ENCODE measurements at regions not wholly inside any gene's neighbourhood (a gene's known extent, or its start where the extent isn't known, plus 50 kb on each side); places are given as distances from the start of the nearest gene placed in this dataset.

DNA sequence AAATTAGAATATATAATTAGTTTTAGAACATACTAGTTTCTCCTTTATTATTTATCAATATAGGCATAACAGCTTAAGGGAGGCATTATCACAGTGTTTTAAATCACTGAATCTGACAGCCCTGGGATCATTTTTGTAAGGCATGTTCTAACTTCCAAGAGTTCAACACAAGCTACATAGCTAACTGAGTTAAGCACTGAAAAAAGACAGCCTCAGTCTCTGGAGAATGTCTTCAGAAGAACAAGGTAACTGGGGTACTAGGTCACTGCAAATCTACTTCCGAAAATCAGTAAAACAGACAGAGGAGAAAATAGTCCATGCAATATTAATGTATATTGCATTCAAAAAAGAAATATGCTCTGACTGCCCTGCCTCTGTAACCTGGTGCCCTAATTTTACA, 502.1 kb downstream of the RFC3 start:
- H3K9me3 ChIP-seq: no peaks in the 10 kb centered on the region
- no peak overlapping the region for H3K4me3 ChIP-seq
- H3K36me3 ChIP-seq: no peaks in the 10 kb centered on the region
- no peaks in the 10 kb centered on the region for H3K4me1 ChIP-seq
- no peak for DNase-seq
- no peak overlapping the region for H3K27ac ChIP-seq
- intact Hi-C loops (cut with DNase I): no loop called here
- 70 to 79% methylated on average over 1 of the region's 1 CpG for WGBS, 2 donors
- H3K27me3 ChIP-seq: no peaks in the 10 kb centered on the region
- TF ChIP-seq, protein P1, sequence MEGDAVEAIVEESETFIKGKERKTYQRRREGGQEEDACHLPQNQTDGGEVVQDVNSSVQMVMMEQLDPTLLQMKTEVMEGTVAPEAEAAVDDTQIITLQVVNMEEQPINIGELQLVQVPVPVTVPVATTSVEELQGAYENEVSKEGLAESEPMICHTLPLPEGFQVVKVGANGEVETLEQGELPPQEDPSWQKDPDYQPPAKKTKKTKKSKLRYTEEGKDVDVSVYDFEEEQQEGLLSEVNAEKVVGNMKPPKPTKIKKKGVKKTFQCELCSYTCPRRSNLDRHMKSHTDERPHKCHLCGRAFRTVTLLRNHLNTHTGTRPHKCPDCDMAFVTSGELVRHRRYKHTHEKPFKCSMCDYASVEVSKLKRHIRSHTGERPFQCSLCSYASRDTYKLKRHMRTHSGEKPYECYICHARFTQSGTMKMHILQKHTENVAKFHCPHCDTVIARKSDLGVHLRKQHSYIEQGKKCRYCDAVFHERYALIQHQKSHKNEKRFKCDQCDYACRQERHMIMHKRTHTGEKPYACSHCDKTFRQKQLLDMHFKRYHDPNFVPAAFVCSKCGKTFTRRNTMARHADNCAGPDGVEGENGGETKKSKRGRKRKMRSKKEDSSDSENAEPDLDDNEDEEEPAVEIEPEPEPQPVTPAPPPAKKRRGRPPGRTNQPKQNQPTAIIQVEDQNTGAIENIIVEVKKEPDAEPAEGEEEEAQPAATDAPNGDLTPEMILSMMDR (IDR thresholded peaks at IDR 0.05): no peak
- TF ChIP-seq POLR2A (IDR thresholded peaks at IDR 0.05): no peak

DNA sequence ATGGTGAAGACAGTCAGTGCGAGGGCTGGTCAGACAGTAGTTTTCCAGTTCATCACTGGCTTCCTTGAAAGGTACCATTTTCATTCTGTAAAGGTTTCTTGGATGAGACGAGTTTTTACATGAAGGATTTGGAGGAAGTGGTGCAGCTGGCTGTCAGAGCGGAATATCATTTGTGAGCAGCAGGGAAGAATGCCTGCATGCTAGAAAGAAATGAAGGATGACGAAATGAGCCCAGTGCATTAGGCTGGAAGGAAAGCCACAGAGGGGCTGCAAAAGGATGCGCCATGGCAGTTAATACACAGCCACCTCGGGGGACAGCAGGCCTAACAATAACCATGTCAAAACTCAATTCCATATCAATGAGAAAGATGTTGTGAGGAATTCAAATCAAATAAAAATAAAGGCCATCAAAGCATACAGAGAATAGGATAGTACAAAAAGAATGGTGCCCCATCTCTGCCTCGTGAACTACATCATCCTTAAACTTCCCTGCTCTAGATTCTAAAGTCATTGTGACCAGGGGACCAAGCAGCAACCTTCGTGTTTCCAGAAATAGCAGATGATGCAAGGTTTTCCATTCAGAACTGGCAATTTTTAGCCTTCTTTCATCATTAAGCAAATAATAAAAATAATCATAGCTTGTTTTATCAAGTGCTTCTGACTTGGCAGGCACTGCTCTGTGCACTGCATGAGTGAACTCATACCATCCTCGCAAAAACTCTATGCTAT, 504.2 kb downstream of the RFC3 start:
- intact Hi-C loops (cut with DNase I): no loop called here
- Histone ChIP-seq H3K4me1 (no peaks in the 10 kb centered on the region), H3K27me3 (no peaks in the 10 kb centered on the region), H3K27ac (no peak overlapping the region), H3K36me3 (no peaks in the 10 kb centered on the region), H3K9me3 (no peaks in the 10 kb centered on the region), H3K4me3 (no peak overlapping the region)
- 58 to 68% methylated on average over 9 of the region's 9 CpGs for WGBS, 2 donors
- no peak for TF ChIP-seq POLR2A (IDR thresholded peaks at IDR 0.05)
- TF ChIP-seq, protein P1 (IDR thresholded peaks at IDR 0.05): no peak
- DNase-seq: no peak

DNA sequence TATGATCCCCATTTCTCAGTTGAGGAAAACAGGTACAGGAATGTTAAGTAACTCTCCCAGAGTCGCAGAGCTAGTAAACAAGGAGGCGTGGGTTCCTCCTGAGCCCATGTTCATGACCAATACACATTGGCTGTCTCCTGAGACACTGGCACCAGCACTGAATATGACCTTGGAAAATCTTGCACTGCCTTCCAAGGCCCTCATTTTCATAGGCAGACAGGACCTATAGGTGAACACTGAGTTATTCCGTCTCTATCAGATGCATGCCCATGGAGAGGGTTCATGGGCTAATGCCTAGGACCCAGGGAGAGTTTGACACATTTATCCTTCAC, 504.8 kb downstream of the RFC3 start:
- Histone ChIP-seq H3K27me3 (no peaks in the 10 kb centered on the region), H3K4me3 (no peak overlapping the region), H3K27ac (no peak overlapping the region), H3K36me3 (no peaks in the 10 kb centered on the region), H3K9me3 (no peaks in the 10 kb centered on the region), H3K4me1 (no peaks in the 10 kb centered on the region)
- whole genome bisulfite sequencing, 2 donors: 56 to 78% methylated on average over 2 to 3 of the region's 3 CpGs
- TF ChIP-seq, protein P1 (IDR thresholded peaks at IDR 0.05): no peak
- no peak for TF ChIP-seq POLR2A (IDR thresholded peaks at IDR 0.05)
- intact Hi-C loops (cut with DNase I): no loop called here
- no peak for DNase-seq

DNA sequence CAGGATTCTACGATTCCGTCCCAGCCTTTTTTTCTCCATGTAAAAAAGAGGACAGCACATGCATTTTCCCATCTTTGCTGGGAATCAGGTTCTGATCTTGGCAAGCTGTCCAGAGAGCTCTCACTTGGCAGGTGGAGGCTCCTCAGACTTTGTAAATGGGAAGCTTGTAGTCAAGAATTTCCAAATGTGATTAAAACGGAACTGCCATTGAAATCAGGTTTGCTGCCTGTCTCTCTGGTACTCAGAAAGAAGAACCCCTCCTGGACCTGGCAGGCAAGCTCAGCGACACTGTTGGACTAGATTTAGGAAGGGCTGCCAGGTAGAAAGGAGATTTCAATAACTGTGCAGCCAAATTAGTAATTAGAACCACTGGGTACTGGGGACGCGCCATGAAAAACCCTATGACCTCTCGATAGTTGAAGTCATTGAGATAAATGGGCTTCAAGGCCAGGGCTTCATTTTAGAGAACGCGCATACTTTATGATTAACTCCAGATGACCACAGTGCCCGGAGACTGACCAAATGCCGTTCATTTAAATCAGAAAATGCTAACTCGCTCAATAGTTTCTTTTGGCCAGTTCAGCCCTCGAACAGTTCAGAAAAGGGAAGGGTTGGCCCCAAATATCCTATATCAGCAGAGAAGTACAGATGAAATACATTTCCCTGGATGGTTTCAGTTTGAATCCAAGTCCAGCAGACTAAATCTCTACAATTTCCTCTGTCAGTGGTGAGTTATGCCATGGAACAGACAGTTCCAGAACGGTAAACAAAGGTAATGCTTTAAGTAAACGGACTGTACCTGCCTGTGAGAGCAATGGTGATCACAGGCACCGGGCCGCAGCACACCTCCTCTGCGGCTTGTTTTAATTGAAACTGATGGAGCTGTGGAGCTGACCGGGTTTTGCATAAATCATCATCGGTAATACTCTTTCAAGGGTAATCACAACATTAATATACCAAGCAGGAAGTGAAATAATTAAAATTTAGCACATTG, 517.4 kb downstream of the RFC3 start:
- H3K27ac ChIP-seq: no peak overlapping the region
- no peaks in the 10 kb centered on the region for H3K36me3 ChIP-seq
- no peak overlapping the region for H3K4me3 ChIP-seq
- H3K27me3 ChIP-seq: no peaks in the 10 kb centered on the region
- TF ChIP-seq, protein P1 (IDR thresholded peaks at IDR 0.05): no peak
- no peak for TF ChIP-seq POLR2A (IDR thresholded peaks at IDR 0.05)
- no peaks in the 10 kb centered on the region for H3K9me3 ChIP-seq
- intact Hi-C loops (cut with DNase I): no loop called here
- no peak for DNase-seq
- WGBS, 2 donors: 83 to 92% methylated on average over 20 of the region's 20 CpGs
- no peaks in the 10 kb centered on the region for H3K4me1 ChIP-seq

DNA sequence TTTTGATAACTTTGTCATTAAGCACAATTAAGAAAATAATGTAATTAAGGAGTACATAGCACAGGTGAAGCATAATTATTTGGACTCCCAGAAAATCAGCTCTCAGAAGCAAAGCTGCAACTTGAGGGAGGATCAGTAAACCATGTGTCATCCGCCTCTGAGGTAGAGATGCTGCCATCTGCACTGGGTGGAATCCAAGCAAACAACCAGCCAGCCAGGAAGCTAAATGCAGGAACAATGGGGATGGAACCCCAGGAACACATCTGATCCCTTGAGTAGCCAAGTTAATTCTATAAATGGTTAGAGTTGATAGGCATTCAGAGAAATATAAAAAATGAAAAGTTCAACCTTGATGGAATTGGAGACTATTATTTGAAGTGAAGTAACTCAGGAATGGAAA, 520.2 kb downstream of the RFC3 start:
- TF ChIP-seq POLR2A (IDR thresholded peaks at IDR 0.05): no peak
- TF ChIP-seq, protein P1 (IDR thresholded peaks at IDR 0.05): no peak
- intact Hi-C loops (cut with DNase I): no loop called here
- WGBS, 2 donors: 45 to 62% methylated on average over 1 of the region's 1 CpG
- no peak overlapping the region for H3K4me3 ChIP-seq
- H3K27me3 ChIP-seq: no peaks in the 10 kb centered on the region
- no peak overlapping the region for H3K27ac ChIP-seq
- no peaks in the 10 kb centered on the region for H3K4me1 ChIP-seq
- no peaks in the 10 kb centered on the region for H3K9me3 ChIP-seq
- H3K36me3 ChIP-seq: no peaks in the 10 kb centered on the region
- DNase-seq: no peak

Measured in esophagus squamous epithelium (tissue), 5 donors.